CD4-positive, alpha-beta T cell (primary cell): ENCODE measurements at regions not wholly inside any gene's neighbourhood (a gene's known extent, or its start where the extent isn't known, plus 50 kb on each side); places are given as distances from the start of the nearest gene placed in this dataset.

Experiments
- ATAC-seq: fragments of 200-7000 bp; cut with Tn5 transposase; one replicate; pipeline ENCODE4 v1.10.0; 2022; ENCODE audit warnings: mild to moderate bottlenecking; ENCODE audit not compliant: poor library complexity
- CTCF ChIA-PET: fragments of 350-600 bp; sonication (Branson Sonifier 250); formaldehyde crosslinking; loops from one replicate; lab custom pipeline; 2021; ENCODE audit warnings: antibody characterized with exemption, inconsistent platforms; lab: Charles Lee
- POLR2A ChIA-PET: fragments of 350-600 bp; sonication (Branson Sonifier 250); formaldehyde crosslinking; loops from one replicate; lab custom pipeline; 2021; ENCODE audit warnings: antibody characterized with exemption, inconsistent platforms; lab: Charles Lee
- DNase-seq, 14 experiments: peaks; one replicate each; pipeline ENCODE4 v3.0.0-alpha.2; 2013 to 2020; ENCODE audit warnings: mixed read lengths in 2 of 14
- H3K27ac ChIP-seq, 2 donors: one replicate each; pipeline versions ENCODE4 v1.5.1 to v1.7.0; 2013; ENCODE audit warnings: low read length in 2 of 2, low read depth in 1 of 2, mild to moderate bottlenecking in 1 of 2
- H3K27me3 ChIP-seq, 2 experiments: 1 replicate in 1 of 2; 2 replicates in 1 of 2; pipeline versions ENCODE4 v1.6.1 to v1.7.0; 2013; ENCODE audit warnings: low read length in 2 of 2, control low read depth in 1 of 2, mild to moderate bottlenecking in 1 of 2, moderate library complexity in 1 of 2; ENCODE audit not compliant: insufficient read depth in 2 of 2, control insufficient read depth in 1 of 2
- H3K36me3 ChIP-seq: one replicate; pipeline ENCODE4 v1.6.1; 2013; ENCODE audit warnings: low read length, control low read depth; ENCODE audit not compliant: insufficient read depth
- H3K4me1 ChIP-seq: one replicate; pipeline ENCODE4 v1.6.1; 2013; ENCODE audit warnings: low read length, control low read depth; ENCODE audit not compliant: insufficient read depth
- H3K4me3 ChIP-seq: one replicate; pipeline ENCODE4 v1.5.1; 2013; ENCODE audit warnings: mild to moderate bottlenecking, low read length, moderate library complexity
- H3K9me3 ChIP-seq, 2 experiments: 1 replicate in 1 of 2; 2 replicates in 1 of 2; pipeline versions ENCODE4 v1.6.1 to v1.7.0; 2013; ENCODE audit warnings: low read length in 2 of 2, mild to moderate bottlenecking in 2 of 2, control low read depth in 1 of 2, moderate library complexity in 1 of 2; ENCODE audit not compliant: control insufficient read depth in 1 of 2, insufficient read depth in 1 of 2
- H3K27ac Mint-ChIP-seq: one replicate; pipeline ENCODE4 v1.8.0; 2020; ENCODE audit warnings: mixed read lengths
- H3K27me3 Mint-ChIP-seq: one replicate; pipeline ENCODE4 v1.8.0; 2021; ENCODE audit warnings: mixed read lengths
- H3K36me3 Mint-ChIP-seq: one replicate; pipeline ENCODE4 v1.8.0; 2021; ENCODE audit warnings: low read depth, mixed read lengths
- H3K4me1 Mint-ChIP-seq: one replicate; pipeline ENCODE4 v1.8.0; 2021; ENCODE audit warnings: low read depth, mixed read lengths
- H3K4me3 Mint-ChIP-seq: one replicate; pipeline ENCODE4 v1.8.0; 2020; ENCODE audit warnings: mild to moderate bottlenecking, mixed read lengths
- H3K9me3 Mint-ChIP-seq: one replicate; pipeline ENCODE4 v1.8.0; 2020; ENCODE audit warnings: mixed read lengths
- intact Hi-C, 2 experiments: fragments of 100-400 bp; cut with DNase I in 1 of 2; cut with micrococcal nuclease in 1 of 2; formaldehyde crosslinking; loops; one replicate each; pipeline versions ENCODE4 v1.15.1 to v1.9.0; 2023 to 2025; cut with DNase I, micrococcal nuclease
- TF ChIP-seq, protein P1 (sequence below): fragments of 200-600 bp; IDR thresholded peaks from one replicate; pipeline ENCODE4 v1.8.0; 2022; ENCODE audit warnings: antibody characterized with exemption, mild to moderate bottlenecking

DNA sequence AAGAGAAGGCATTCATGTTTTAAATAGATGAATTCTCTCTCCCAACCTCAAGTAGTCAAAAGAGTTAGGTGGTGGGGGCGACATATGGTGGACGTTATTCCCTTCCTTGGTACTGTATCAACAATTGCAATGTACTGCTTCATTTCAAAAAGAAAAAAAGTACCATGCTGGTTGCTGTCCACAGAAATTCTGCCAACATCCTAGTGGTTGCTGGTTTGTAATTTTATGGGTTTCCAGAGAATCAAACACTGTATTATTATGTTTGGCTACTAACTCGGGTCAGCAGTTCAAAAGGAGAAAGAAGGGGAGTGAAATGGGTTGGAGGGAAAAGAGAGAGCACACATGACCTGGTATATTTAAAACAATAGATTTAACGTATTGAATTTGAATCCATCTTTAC is 61.1 kb upstream of the KCNJ16 start:
- Histone ChIP-seq H3K9me3 (peaks cover 0 to 6% of the 10 kb centered on the region in 2 experiments), H3K4me3 (no peak overlapping the region), H3K27me3 (no peaks in the 10 kb centered on the region), H3K36me3 (no peaks in the 10 kb centered on the region), H3K4me1 (no peaks in the 10 kb centered on the region), H3K27ac (no peak overlapping the region)
- Mint-ChIP-seq H3K36me3 (no peaks in the 10 kb centered on the region), H3K27me3 (no peaks in the 10 kb centered on the region), H3K9me3 (no peaks in the 10 kb centered on the region), H3K27ac (no peak overlapping the region), H3K4me3 (no peak overlapping the region), H3K4me1 (no peaks in the 10 kb centered on the region)
- ATAC-seq (no peak), DNase-seq (no peak)
- CTCF ChIA-PET, result no interaction called here
- POLR2A ChIA-PET, result no interaction called here
- intact Hi-C loops, result loop anchor here in 1 of 2 experiments (10.0 kb wide), 1 partner anchor 61 kb away; the partner anchor contains the start of gene KCNJ16
- TF ChIP-seq, protein P1, sequence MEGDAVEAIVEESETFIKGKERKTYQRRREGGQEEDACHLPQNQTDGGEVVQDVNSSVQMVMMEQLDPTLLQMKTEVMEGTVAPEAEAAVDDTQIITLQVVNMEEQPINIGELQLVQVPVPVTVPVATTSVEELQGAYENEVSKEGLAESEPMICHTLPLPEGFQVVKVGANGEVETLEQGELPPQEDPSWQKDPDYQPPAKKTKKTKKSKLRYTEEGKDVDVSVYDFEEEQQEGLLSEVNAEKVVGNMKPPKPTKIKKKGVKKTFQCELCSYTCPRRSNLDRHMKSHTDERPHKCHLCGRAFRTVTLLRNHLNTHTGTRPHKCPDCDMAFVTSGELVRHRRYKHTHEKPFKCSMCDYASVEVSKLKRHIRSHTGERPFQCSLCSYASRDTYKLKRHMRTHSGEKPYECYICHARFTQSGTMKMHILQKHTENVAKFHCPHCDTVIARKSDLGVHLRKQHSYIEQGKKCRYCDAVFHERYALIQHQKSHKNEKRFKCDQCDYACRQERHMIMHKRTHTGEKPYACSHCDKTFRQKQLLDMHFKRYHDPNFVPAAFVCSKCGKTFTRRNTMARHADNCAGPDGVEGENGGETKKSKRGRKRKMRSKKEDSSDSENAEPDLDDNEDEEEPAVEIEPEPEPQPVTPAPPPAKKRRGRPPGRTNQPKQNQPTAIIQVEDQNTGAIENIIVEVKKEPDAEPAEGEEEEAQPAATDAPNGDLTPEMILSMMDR, result no peak

DNA sequence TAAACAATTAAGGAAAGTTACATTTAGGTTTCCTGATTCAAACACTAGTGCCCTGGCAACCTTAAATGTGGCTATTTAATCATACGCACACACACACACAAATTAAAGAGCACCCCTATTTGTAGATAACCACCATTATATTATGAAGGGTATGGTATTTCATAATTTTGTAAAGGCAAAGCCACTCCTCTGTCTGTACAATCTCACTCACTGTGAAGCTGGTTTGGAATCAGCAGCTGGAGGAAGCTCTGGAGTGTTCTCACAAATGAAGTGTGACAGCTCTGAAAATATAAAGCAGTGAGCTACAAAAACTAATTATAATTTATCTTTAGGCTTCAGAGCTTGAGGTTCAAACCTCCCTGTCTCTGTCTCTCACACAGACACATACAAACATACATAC is 57.9 kb upstream of the KCNJ16 start:
- H3K9me3 ChIP-seq, result no peaks in the 10 kb centered on the region
- Mint-ChIP-seq H3K4me1 (no peaks in the 10 kb centered on the region), H3K27ac (no peak overlapping the region), H3K36me3 (no peaks in the 10 kb centered on the region), H3K9me3 (no peaks in the 10 kb centered on the region), H3K27me3 (no peaks in the 10 kb centered on the region), H3K4me3 (no peak overlapping the region)
- CTCF ChIA-PET, result no interaction called here
- POLR2A ChIA-PET, result no interaction called here
- H3K27me3 ChIP-seq, result no peaks in the 10 kb centered on the region
- H3K36me3 ChIP-seq, result no peaks in the 10 kb centered on the region
- intact Hi-C loops, result loop anchor here in 1 of 2 experiments (10.0 kb wide), 1 partner anchor 58 kb away; the partner anchor contains the start of gene KCNJ16
- H3K4me1 ChIP-seq, result no peaks in the 10 kb centered on the region
- no peak overlapping the region for H3K27ac ChIP-seq
- no peak overlapping the region for H3K4me3 ChIP-seq
- no peak for DNase-seq
- ATAC-seq, result no peak
- TF ChIP-seq, protein P1, result no peak

DNA sequence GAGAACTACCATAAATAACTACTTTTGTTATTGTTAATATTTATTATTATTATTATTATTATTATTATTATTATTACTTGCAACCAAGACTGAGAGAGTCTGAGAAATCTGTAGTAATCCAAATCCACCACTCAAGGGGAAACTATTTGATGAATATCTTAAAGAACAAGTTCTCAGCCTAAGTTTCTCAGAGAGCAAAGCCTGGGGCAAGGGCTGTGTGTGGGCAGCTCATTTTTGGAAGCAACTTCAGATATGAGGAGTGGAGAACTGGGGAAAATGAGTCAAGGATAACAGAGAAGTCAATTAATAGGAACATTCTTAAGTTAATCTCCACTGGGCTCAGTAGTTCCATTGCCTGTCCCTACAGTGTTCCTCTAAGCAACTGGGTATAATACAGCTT is 57.1 kb upstream of the KCNJ16 start:
- no peaks in the 10 kb centered on the region for H3K9me3 Mint-ChIP-seq
- H3K4me3 Mint-ChIP-seq, result no peak overlapping the region
- Histone ChIP-seq H3K27ac (no peak overlapping the region), H3K4me1 (no peaks in the 10 kb centered on the region), H3K36me3 (no peaks in the 10 kb centered on the region), H3K4me3 (no peak overlapping the region), H3K9me3 (no peaks in the 10 kb centered on the region), H3K27me3 (no peaks in the 10 kb centered on the region)
- ChIA-PET POLR2A (no interaction called here), CTCF (no interaction called here)
- no peak for DNase-seq
- no peak overlapping the region for H3K27ac Mint-ChIP-seq
- intact Hi-C loops, result loop anchor here in 1 of 2 experiments (10.0 kb wide), 1 partner anchor 57 kb away; the partner anchor contains the start of gene KCNJ16
- TF ChIP-seq, protein P1, result no peak
- ATAC-seq, result no peak
- no peaks in the 10 kb centered on the region for H3K36me3 Mint-ChIP-seq
- H3K4me1 Mint-ChIP-seq, result no peaks in the 10 kb centered on the region
- H3K27me3 Mint-ChIP-seq, result no peaks in the 10 kb centered on the region
